K562 (cell line): ENCODE measurements at regions not wholly inside any gene's neighbourhood (a gene's known extent, or its start where the extent isn't known, plus 50 kb on each side); places are given as distances from the start of the nearest gene placed in this dataset.

ENCODE experiments used
- ATAC-seq: fragments of 200-7000 bp; cut with Tn5 transposase; 3 replicates; pipeline ENCODE4 v1.9.1; 2020; ENCODE audit warnings: moderate library complexity
- BruUV-seq: library from RNA; stranded (reverse); fragments of 400-500 nt; replicated peaks from 2 replicates; lab custom pipeline; 2021; lab: Mats Ljungman, UMichigan
- CTCF ChIA-PET: fragments of 300-600 bp; formaldehyde crosslinking; extraction: SDS; loops from one replicate; lab custom pipeline; 2021; ENCODE audit warnings: low intra/inter-chr PET ratio; lab: Yijun Ruan, JAX
- POLR2A ChIA-PET: fragments of 300-600, 350-650 bp; sonication (Branson Sonifier 250); formaldehyde crosslinking; extraction: SDS; loops from one replicate; lab custom pipeline; 2021; ENCODE audit warnings: antibody characterized with exemption, inconsistent platforms; lab: Yijun Ruan, JAX
- DNase-seq, 4 experiments: peaks; one replicate each; pipeline versions ENCODE4 v3.0.0 to v3.0.0-alpha.2; 2011 to 2018; ENCODE audit warnings: low spot score in 3 of 4, mixed read lengths in 3 of 4; ENCODE audit errors: extremely low read depth in 1 of 4
- FAIRE-seq: peaks from 2 replicates; lab custom pipeline; 2011; peaks lifted over from hg19 to GRCh38; lab: Jason Lieb, UNC
- H2AFZ ChIP-seq: 2 replicates; pipeline ENCODE4 v1.6.0; 2011; ENCODE audit warnings: low read depth, low read length, control low read depth, inconsistent platforms
- H3K27ac ChIP-seq: fragments of 200-600 bp; 3 replicates; pipeline ENCODE4 v1.8.0; 2011; ENCODE audit warnings: low read depth, mild to moderate bottlenecking, control low read depth, inconsistent platforms, low read length, moderate library complexity, mixed read lengths; ENCODE audit errors: extremely low read depth
- H3K27me3 ChIP-seq, 2 experiments: fragments of 300-600 bp in 1 of 2; 2 replicates in 1 of 2; 3 replicates in 1 of 2; pipeline versions ENCODE4 v1.6.0 to v1.8.0; 2011; ENCODE audit warnings: inconsistent platforms in 2 of 2, low read length in 2 of 2, mild to moderate bottlenecking in 1 of 2, mixed read lengths in 1 of 2, moderate library complexity in 1 of 2; ENCODE audit not compliant: control insufficient read depth in 2 of 2, insufficient read depth in 2 of 2
- H3K36me3 ChIP-seq: fragments of 300-600 bp; 3 replicates; pipeline ENCODE4 v1.8.0; 2011; ENCODE audit warnings: mild to moderate bottlenecking, low read length, inconsistent platforms; ENCODE audit not compliant: control insufficient read depth, insufficient read depth
- H3K4me1 ChIP-seq, 2 experiments: fragments of 200-600 bp in 1 of 2; replicated peaks in 1 of 2; 2 replicates in 1 of 2; 3 replicates in 1 of 2; pipeline versions ENCODE4 v1.5.1 to v1.8.0; 2011; ENCODE audit warnings: inconsistent platforms in 2 of 2, low read length in 2 of 2, mild to moderate bottlenecking in 1 of 2, mixed read lengths in 1 of 2, moderate library complexity in 1 of 2; ENCODE audit not compliant: control insufficient read depth in 2 of 2, insufficient read depth in 2 of 2
- H3K4me2 ChIP-seq: 2 replicates; pipeline ENCODE4 v1.6.1; 2011; ENCODE audit warnings: low read length, control low read depth, inconsistent platforms, mixed read lengths; ENCODE audit not compliant: insufficient read depth
- H3K4me3 ChIP-seq: fragments of 200-600 bp; sonication (generic), shearing (Covaris generic); 2 replicates; pipeline ENCODE4 v1.5.1; 2016; ENCODE audit warnings: control low read depth, inconsistent platforms
- H3K79me2 ChIP-seq: fragments of 200-600 bp; 3 replicates; pipeline ENCODE4 v1.8.0; 2011; ENCODE audit warnings: low read length, inconsistent platforms; ENCODE audit not compliant: control insufficient read depth, insufficient read depth
- H3K9ac ChIP-seq, 2 experiments: 2 replicates each; pipeline versions ENCODE4 v1.6.0 to v1.6.1; 2011; ENCODE audit warnings: low read depth in 2 of 2, low read length in 2 of 2, control low read depth in 1 of 2, inconsistent platforms in 1 of 2, mild to moderate bottlenecking in 1 of 2, mixed read lengths in 1 of 2; ENCODE audit not compliant: insufficient read depth in 1 of 2
- H3K9me1 ChIP-seq: one replicate; pipeline ENCODE4 v1.6.0; 2011; ENCODE audit warnings: inconsistent platforms, mild to moderate bottlenecking, low read length, moderate library complexity; ENCODE audit not compliant: control insufficient read depth, insufficient read depth
- H3K9me3 ChIP-seq: replicated peaks from 2 replicates; pipeline ENCODE4 v1.5.1; 2011; ENCODE audit warnings: low read depth, low read length, inconsistent platforms; ENCODE audit not compliant: control insufficient read depth, insufficient read depth
- H4K20me1 ChIP-seq: replicated peaks from 2 replicates; pipeline ENCODE4 v1.6.1; 2011; ENCODE audit warnings: low read length, inconsistent platforms, mixed read lengths; ENCODE audit not compliant: control insufficient read depth, insufficient read depth
- BACH1 ChIP-seq: fragments of 200-800 bp; sonication (Bioruptor generic); IDR thresholded peaks from 2 replicates; pipeline ENCODE4 v1.6.1; 2016; ENCODE audit warnings: missing genetic modification characterization, missing compliant biosample characterization
- DMBX1 ChIP-seq: fragments of 250-450 bp; sonication (Bioruptor Pico); IDR thresholded peaks from 2 replicates; pipeline ENCODE4 v1.8.0; 2022; ENCODE audit warnings: inconsistent platforms, mild to moderate bottlenecking, moderate library complexity, borderline replicate concordance
- HNRNPUL1 ChIP-seq: fragments of 200-400 bp; formaldehyde crosslinking; IDR thresholded peaks from 2 replicates; pipeline ENCODE4 v1.6.1; 2017; ENCODE audit warnings: low read length
- LEF1 ChIP-seq: fragments of 450-650 bp; IDR thresholded peaks from 2 replicates; pipeline ENCODE4 v1.6.1; 2016; ENCODE audit warnings: mild to moderate bottlenecking
- POU5F1 ChIP-seq: fragments of 150-350 bp; IDR thresholded peaks from 2 replicates; pipeline ENCODE4 v1.6.1; 2014; ENCODE audit warnings: borderline replicate concordance, low read length, low read depth, mild to moderate bottlenecking; ENCODE audit not compliant: partially characterized antibody
- RAD21 ChIP-seq, 2 experiments: fragments of 250-450 bp in 1 of 2; fragments of 450-650 bp in 1 of 2; sonication (Bioruptor Pico) in 1 of 2; formaldehyde crosslinking in 1 of 2; IDR thresholded peaks in 1 of 2; conservative IDR thresholded peaks in 1 of 2; 2 replicates each; pipeline versions ENCODE4 v1.4.0 to v1.8.0; 2020 to 2022; ENCODE audit warnings: mild to moderate bottlenecking in 2 of 2, moderate library complexity in 1 of 2
- RCOR1 ChIP-seq, 2 experiments: IDR thresholded peaks; 2 replicates each; pipeline ENCODE4 v1.6.1; 2012; ENCODE audit warnings: low read depth in 2 of 2, low read length in 2 of 2, borderline replicate concordance in 1 of 2, improper control_type of control experiment in 1 of 2
- SMAD4 ChIP-seq: fragments of 250-450 bp; sonication (Bioruptor Pico); conservative IDR thresholded peaks from 2 replicates; pipeline ENCODE4 v1.8.0; 2021; ENCODE audit warnings: inconsistent platforms, mild to moderate bottlenecking, moderate library complexity
- SMARCB1 ChIP-seq: IDR thresholded peaks from 2 replicates; pipeline ENCODE4 v1.6.1; 2011; ENCODE audit warnings: improper control_type of control experiment, low read depth; ENCODE audit not compliant: insufficient read length
- SRF ChIP-seq, 2 experiments: fragments of 250-450, 450-650 bp in 1 of 2; sonication (Bioruptor Pico) in 1 of 2; sonication (generic) in 1 of 2; formaldehyde crosslinking; IDR thresholded peaks; 2 replicates each; pipeline versions ENCODE4 v1.5.0 to v1.5.1; 2020 to 2022; ENCODE audit warnings: mild to moderate bottlenecking in 1 of 2, missing genetic modification reagents in 1 of 2
- WGBS: fragments of 100-300 bp; shearing (Covaris generic); methylation state at CpG from one replicate; pipeline ENCODE4 v1.1.6; 2016; ENCODE audit warnings: low coverage, mixed read lengths; ENCODE audit not compliant: insufficient coverage; ENCODE audit errors: missing lambda C conversion rate; 5-methylcytosine and 5-hydroxymethylcytosine counted together
- in situ Hi-C: fragments of 300-500 bp; cut with MboI; formaldehyde crosslinking; loops from 4 replicates; pipeline ENCODE4 v1.15.0; 2018; ENCODE audit warnings: inconsistent platforms, mixed read lengths
- intact Hi-C: fragments of 100-400 bp; cut with micrococcal nuclease; formaldehyde crosslinking; loops from 2 replicates; pipeline ENCODE4 v1.14.2; 2022
- TF ChIP-seq, protein P1 (sequence below): sonication (generic); formaldehyde crosslinking; IDR thresholded peaks from 2 replicates; pipeline ENCODE4 v1.8.0; 2023; ENCODE audit warnings: mild to moderate bottlenecking, missing genetic modification reagents
- TF ChIP-seq, protein P2 (sequence below), 2 experiments: fragments of 150-350 bp in 1 of 2; IDR thresholded peaks; 2 replicates each; pipeline ENCODE4 v1.6.1; 2012 to 2016; ENCODE audit warnings: low read depth in 2 of 2, low read length in 2 of 2, mild to moderate bottlenecking in 1 of 2, moderate library complexity in 1 of 2
- TF ChIP-seq, protein P3 (sequence below), 3 experiments: fragments of 200-800 bp in 1 of 3; sonication (Bioruptor generic) in 1 of 3; sonication (generic) in 1 of 3; formaldehyde crosslinking in 1 of 3; IDR thresholded peaks; 2 replicates each; pipeline versions ENCODE4 v1.6.1 to v1.8.0; 2016 to 2022; ENCODE audit warnings: mild to moderate bottlenecking in 2 of 3, missing compliant biosample characterization in 2 of 3, missing genetic modification characterization in 2 of 3, missing genetic modification reagents in 1 of 3

DNA sequence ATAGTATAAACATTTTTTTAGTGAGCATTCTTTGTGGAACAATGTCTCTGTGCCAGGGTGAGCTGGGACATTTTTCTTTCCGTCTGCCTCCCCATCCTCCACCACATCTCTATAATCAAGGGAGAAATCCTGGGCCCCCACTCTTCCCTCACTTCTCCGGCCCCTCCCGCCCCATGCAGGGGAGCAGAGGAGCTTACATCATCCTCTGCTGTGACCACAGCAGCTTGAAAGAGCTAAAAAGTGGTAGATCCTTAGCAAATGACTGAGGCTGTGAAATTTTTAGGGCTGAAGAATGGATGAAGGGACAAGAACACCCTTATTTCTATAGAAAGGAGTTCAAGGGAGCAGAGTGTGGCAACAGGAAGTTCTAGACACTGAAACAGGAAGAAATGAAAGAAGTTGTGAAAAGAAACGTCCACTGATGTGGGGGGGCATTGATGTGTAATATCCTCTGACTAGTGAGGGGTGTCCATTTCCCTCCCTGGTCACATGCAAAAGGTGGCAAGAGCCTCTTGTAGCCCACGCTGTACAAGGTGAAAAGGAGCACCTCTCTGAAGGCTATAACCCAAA lies 380.3 kb upstream of the JARID2 start:
- CTCF ChIA-PET = no interaction called here
- TF ChIP-seq, protein P1, sequence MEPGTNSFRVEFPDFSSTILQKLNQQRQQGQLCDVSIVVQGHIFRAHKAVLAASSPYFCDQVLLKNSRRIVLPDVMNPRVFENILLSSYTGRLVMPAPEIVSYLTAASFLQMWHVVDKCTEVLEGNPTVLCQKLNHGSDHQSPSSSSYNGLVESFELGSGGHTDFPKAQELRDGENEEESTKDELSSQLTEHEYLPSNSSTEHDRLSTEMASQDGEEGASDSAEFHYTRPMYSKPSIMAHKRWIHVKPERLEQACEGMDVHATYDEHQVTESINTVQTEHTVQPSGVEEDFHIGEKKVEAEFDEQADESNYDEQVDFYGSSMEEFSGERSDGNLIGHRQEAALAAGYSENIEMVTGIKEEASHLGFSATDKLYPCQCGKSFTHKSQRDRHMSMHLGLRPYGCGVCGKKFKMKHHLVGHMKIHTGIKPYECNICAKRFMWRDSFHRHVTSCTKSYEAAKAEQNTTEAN (CRISPR knock-in tag) = no peak
- no peak for TF ChIP-seq SMARCB1
- TF ChIP-seq POU5F1 = no peak
- TF ChIP-seq, protein P2, sequence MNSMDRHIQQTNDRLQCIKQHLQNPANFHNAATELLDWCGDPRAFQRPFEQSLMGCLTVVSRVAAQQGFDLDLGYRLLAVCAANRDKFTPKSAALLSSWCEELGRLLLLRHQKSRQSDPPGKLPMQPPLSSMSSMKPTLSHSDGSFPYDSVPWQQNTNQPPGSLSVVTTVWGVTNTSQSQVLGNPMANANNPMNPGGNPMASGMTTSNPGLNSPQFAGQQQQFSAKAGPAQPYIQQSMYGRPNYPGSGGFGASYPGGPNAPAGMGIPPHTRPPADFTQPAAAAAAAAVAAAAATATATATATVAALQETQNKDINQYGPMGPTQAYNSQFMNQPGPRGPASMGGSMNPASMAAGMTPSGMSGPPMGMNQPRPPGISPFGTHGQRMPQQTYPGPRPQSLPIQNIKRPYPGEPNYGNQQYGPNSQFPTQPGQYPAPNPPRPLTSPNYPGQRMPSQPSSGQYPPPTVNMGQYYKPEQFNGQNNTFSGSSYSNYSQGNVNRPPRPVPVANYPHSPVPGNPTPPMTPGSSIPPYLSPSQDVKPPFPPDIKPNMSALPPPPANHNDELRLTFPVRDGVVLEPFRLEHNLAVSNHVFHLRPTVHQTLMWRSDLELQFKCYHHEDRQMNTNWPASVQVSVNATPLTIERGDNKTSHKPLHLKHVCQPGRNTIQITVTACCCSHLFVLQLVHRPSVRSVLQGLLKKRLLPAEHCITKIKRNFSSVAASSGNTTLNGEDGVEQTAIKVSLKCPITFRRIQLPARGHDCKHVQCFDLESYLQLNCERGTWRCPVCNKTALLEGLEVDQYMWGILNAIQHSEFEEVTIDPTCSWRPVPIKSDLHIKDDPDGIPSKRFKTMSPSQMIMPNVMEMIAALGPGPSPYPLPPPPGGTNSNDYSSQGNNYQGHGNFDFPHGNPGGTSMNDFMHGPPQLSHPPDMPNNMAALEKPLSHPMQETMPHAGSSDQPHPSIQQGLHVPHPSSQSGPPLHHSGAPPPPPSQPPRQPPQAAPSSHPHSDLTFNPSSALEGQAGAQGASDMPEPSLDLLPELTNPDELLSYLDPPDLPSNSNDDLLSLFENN (IDR thresholded peaks at IDR 0.05; ENCODE audit: low read depth in 2 of 2, low read length in 2 of 2) = no peak
- TF ChIP-seq RAD21 (CRISPR knock-in tag; conservative IDR thresholded peaks at IDR 0.05 in 1 of 2, IDR thresholded peaks at IDR 0.05 in 1 of 2) = 0 out of 4 replicates have a peak, but pooled peaks of 1 of the 2 experiments have one; percentile 18
- TF ChIP-seq HNRNPUL1 = no peak
- TF ChIP-seq, protein P3, sequence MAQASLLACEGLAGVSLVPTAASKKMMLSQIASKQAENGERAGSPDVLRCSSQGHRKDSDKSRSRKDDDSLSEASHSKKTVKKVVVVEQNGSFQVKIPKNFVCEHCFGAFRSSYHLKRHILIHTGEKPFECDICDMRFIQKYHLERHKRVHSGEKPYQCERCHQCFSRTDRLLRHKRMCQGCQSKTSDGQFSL (CRISPR knock-in tag; IDR thresholded peaks at IDR 0.05) = peak; percentile 59; the same call in 1 of the 2 replicates
- TF ChIP-seq, protein P3 (tag; IDR thresholded peaks at IDR 0.05) = no peak
- TF ChIP-seq RCOR1 (IDR thresholded peaks at IDR 0.05; ENCODE audit: borderline replicate concordance in 1 of 2, low read depth in 2 of 2, low read length in 2 of 2) = 0 out of 4 replicates have a peak, but pooled peaks of 1 of the 2 experiments have one; percentile 33
- 0 out of 4 replicates have a peak, but pooled peaks of 1 of the 2 experiments have one; percentile 11 for TF ChIP-seq SRF (CRISPR knock-in tag; IDR thresholded peaks at IDR 0.05)
- peak; percentile 35; the same call in 1 of the 2 replicates for TF ChIP-seq LEF1
- TF ChIP-seq SMAD4 (CRISPR knock-in tag) = peak; percentile 59
- peak; percentile 24; the same call in 1 of the 2 replicates for TF ChIP-seq DMBX1 (CRISPR knock-in tag)
- TF ChIP-seq BACH1 (tag) = peak; percentile 24; the same call in 1 of the 2 replicates

More for the DNA sequence above, 380.3 kb upstream of the JARID2 start:
- no peak overlapping the region for H3K4me3 ChIP-seq
- H3K27ac ChIP-seq = no peak overlapping the region
- H4K20me1 ChIP-seq = no peaks in the 10 kb centered on the region
- H3K4me1 ChIP-seq = peaks cover 4 to 31% of the 10 kb centered on the region in 2 experiments; a peak in 4 of 5 replicates
- H3K36me3 ChIP-seq = no peaks in the 10 kb centered on the region
- H3K79me2 ChIP-seq = no peaks in the 10 kb centered on the region
- FAIRE-seq (no peak), ATAC-seq (peak; percentile 64), DNase-seq (peak in 3 of 4 experiments; percentile 25 to 32 (median 29))
- peak overlapping the region in 1 of 2 experiments; percentile 22; a peak in 1 of 4 replicates for H3K9ac ChIP-seq
- H3K9me1 ChIP-seq = no peaks in the 10 kb centered on the region
- in situ Hi-C loops = no loop called here
- POLR2A ChIA-PET = interaction anchor here (0.5 to 0.6 kb wide), 2 partner anchors 79 to 308 kb away, joined by 3 read pairs; no protein-coding TSS in a partner anchor
- H3K9me3 ChIP-seq = no peaks in the 10 kb centered on the region
- BruUV-seq = no TSS peak
- 0 out of 2 replicates have a peak overlapping the region, but pooled peaks have one; percentile 9 for H3K4me2 ChIP-seq
- peak overlapping the region; percentile 45 for H2AFZ ChIP-seq
- H3K27me3 ChIP-seq = no peaks in the 10 kb centered on the region
- intact Hi-C loops = loop anchor here (10.0 kb wide), 2 partner anchors 219 to 529 kb away; no protein-coding TSS in a partner anchor
- 37% methylated on average over 5 of the region's 5 CpGs for WGBS
